GM12874 (cell line): ENCODE measurements at regions not wholly inside any gene's neighbourhood (a gene's known extent, or its start where the extent isn't known, plus 50 kb on each side); places are given as distances from the start of the nearest gene placed in this dataset.

ENCODE experiments used
- TF ChIP-seq, protein P1 (sequence below): IDR thresholded peaks from 2 replicates; pipeline ENCODE4 v1.5.1; 2011; ENCODE audit warnings: low read depth, mild to moderate bottlenecking, control low read depth, low read length, moderate library complexity; ENCODE audit not compliant: insufficient read depth

DNA sequence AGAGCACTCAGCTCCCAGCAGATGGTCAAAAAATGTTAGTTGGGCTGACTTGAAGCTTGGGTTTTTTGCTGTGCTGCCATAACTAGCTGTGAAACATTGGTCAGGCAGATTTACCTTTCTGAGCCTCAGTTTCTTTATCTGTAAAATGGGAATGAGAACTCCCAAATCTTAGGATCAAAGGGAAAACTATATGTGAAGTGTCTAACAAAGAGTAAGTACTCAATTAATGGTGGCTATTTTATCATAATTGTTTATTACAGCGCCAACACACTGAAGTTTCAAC is 164.2 kb upstream of the POU3F1 start:
- TF ChIP-seq, protein P1, sequence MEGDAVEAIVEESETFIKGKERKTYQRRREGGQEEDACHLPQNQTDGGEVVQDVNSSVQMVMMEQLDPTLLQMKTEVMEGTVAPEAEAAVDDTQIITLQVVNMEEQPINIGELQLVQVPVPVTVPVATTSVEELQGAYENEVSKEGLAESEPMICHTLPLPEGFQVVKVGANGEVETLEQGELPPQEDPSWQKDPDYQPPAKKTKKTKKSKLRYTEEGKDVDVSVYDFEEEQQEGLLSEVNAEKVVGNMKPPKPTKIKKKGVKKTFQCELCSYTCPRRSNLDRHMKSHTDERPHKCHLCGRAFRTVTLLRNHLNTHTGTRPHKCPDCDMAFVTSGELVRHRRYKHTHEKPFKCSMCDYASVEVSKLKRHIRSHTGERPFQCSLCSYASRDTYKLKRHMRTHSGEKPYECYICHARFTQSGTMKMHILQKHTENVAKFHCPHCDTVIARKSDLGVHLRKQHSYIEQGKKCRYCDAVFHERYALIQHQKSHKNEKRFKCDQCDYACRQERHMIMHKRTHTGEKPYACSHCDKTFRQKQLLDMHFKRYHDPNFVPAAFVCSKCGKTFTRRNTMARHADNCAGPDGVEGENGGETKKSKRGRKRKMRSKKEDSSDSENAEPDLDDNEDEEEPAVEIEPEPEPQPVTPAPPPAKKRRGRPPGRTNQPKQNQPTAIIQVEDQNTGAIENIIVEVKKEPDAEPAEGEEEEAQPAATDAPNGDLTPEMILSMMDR, result no peak

DNA sequence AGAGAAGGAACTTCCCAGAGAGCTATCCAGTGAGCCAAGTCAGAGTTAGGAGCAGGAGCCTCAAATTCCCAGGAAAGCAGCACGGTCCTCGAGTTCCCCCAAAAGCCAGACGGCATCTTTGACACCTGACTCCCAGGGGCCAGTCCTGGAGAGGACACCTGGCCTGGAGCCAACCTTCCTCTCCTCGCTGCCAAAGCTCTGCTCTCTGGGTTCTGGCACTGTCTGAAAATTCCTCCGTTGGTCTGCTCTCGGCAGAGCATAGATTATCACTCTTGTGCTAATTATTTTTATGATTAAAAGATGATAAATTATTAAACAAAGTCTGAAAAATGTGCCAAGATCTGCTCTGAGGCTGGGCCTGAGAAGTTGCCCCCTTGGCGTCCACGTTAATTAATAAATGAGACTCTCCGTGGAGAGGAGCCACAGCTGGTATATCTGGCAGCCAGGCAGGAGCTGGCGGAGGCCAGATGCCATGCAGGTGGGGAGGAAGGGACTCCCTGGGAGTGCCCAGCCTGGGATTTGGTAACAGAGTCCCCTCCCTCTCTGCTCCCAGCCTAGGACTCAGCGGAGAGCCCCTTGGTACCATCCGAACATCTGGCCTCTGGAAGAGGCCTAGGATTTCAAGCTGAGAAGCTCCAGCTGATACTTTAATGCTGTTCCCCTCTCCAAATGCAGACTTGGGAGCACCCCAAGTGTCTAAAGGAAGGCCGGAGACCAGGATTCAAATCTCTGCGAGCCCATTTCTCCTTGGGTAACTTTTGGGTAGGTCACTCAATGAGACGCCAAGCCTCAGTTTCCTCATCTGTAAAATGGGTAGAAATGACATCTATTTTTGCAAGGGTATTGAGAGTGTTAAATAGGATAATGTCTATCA is 163.7 kb upstream of the POU3F1 start:
- TF ChIP-seq, protein P1, result no peak

DNA sequence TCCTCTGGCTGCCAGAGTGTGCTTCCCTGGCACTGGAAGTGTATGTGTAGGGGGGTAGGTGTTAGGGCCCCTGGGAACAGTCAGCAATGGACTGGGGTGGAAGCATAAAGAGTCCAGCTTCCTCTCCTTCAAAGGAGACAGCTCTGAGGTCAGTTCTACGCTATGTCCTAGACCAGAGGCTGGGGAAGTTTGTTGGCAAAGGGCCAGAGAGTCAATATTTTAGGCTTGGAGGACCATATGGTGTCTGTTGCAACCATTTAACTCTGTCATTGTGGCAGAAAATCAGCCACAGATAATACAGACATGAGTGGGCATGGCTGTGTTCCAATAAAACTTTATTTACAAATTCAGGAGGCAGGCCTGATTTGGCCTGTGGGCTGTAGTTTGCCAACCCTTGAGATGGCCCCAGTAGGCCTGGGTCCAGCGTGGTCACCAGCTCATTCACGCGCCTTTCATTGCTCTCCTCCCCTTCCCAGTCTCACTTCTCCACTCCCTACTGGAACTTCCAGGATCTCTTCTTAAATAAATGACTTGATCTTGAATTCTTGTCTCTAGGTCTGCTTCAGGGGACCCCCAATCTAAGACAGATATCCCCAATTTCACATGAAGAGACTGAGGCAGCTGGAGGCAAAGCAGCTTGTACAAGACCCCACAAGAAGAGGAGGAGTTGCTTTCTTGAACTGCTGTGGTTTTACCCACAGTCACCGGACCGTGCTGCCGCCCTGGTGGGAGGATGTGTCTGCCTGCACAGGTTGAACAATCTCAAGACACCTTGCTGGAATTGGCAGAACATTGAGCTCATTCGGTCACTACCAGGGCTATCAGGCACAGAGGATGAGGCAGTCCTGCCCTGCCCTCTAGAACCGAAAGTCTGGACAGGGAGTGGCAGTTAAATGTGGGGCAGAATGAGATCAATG is 162.4 kb upstream of the POU3F1 start:
- TF ChIP-seq, protein P1, result no peak

DNA sequence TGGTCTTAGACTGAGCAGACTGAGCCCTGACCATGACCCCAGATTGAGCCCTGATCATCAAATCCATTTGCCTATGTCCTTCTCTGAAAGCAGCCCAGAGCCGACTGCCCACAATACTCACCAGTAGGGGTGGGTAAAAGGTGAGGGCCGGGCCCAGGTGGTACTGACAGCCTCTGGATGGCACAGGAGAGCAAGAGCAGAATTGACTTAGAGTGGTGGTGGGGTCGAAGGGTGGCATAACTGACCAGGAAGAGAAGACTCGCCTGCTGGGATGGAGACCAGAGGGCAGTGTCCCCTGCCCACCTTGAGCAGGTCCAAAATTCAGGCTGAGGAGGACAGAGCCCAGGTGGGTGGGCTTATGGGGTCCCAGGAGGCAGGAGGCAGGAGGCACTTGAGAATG is 161.3 kb upstream of the POU3F1 start:
- TF ChIP-seq, protein P1, result no peak

DNA sequence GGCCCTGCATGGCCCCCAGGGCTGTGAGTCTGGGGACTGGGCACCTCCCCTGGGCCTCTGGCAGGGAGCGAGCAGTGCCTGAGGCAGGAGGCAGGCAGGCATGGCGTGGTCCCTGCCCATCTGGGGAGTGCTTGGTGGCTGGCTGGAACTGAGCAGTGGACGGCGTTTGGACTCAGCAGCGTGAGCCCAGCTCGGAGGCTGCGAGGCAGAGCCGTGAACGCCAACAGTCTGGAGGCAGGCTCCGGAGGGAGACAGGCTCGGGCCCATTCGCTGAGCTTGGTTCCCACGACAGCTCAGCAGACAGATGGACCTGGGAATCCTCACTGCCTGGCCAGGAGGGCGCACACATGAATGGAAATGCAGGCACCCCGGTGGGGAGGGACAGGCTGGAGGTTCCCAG is 160.7 kb upstream of the POU3F1 start:
- TF ChIP-seq, protein P1, result no peak

DNA sequence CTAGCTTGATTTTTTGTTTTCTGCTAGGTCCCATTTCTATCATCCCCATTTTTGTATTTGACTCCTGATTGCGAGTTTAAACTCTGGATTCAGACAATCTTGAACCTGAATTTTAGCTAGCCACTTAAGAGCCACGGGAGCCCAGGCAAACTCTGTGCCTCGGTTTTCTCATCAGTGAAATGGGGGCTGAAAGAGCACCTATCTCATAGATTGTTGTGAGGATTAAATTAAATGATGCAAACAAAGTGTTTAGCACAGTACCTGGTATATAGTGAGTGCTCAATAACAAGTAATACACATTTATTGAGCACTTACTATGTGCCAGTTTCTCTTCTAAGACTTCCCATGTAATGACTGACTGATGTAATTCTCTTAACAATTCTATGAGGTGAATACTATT is 158.1 kb upstream of the POU3F1 start:
- TF ChIP-seq, protein P1, result no peak

DNA sequence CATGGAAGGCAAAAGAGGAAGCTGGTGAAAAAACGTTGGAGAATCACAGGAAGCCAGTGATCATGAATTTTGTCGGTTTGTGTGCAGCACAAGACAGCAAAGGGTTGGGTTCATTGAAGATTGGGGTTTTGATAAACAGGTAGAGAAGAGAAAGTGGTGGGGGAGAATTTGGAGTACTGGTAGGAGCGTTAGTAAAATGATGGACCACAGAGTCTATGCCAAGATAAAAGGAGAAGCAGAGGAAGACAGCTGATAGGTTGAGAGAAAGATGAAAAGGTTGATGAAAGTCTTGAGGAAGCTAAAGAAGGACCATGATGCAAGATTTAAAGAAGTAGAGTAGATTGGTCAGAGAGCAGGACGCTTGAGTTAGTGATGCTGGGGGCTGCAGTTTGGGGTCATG is 156.8 kb upstream of the POU3F1 start:
- TF ChIP-seq, protein P1, result no peak
